Panc1 (cell line): ENCODE measurements at regions not wholly inside any gene's neighbourhood (a gene's known extent, or its start where the extent isn't known, plus 50 kb on each side); places are given as distances from the start of the nearest gene placed in this dataset.

Experiments used
- ATAC-seq: fragments of 200-7000 bp; cut with Tn5 transposase; 2 replicates; pipeline ENCODE4 v1.9.1; 2020; ENCODE audit warnings: mild to moderate bottlenecking, moderate library complexity
- BruUV-seq: library from RNA; stranded (reverse); fragments of 400-500 nt; replicated peaks from 2 replicates; lab custom pipeline; 2021; lab: Mats Ljungman, UMichigan
- CTCF ChIA-PET: fragments of 300-600 bp; sonication (Branson Sonifier 250); formaldehyde crosslinking; loops from one replicate; lab custom pipeline; 2022; ENCODE audit warnings: antibody characterized with exemption; lab: Charles Lee
- POLR2A ChIA-PET: fragments of 300-600 bp; sonication (Branson Sonifier 250); formaldehyde crosslinking; loops from one replicate; lab custom pipeline; 2022; ENCODE audit warnings: antibody characterized with exemption; lab: Charles Lee
- DNase-seq: peaks from one replicate; pipeline ENCODE4 v3.0.0-alpha.2; 2010; ENCODE audit warnings: low read depth, low spot score
- H3K27ac ChIP-seq: 2 replicates; pipeline ENCODE4 v1.5.1; 2011; ENCODE audit warnings: mild to moderate bottlenecking, low read length, inconsistent platforms
- H3K27me3 ChIP-seq: fragments of 200-500 bp; sonication (Bioruptor generic); 2 replicates; pipeline ENCODE4 v1.6.0; 2014; ENCODE audit warnings: low read length, inconsistent platforms; ENCODE audit not compliant: control insufficient read depth, insufficient read depth
- H3K36me3 ChIP-seq: fragments of 200-500 bp; sonication (Bioruptor generic); 2 replicates; pipeline ENCODE4 v1.5.1; 2014; ENCODE audit warnings: inconsistent platforms, mild to moderate bottlenecking, low read length, moderate library complexity; ENCODE audit not compliant: control insufficient read depth, insufficient read depth
- H3K4me1 ChIP-seq: 2 replicates; pipeline ENCODE4 v1.5.1; 2011; ENCODE audit warnings: inconsistent platforms, mild to moderate bottlenecking, low read length, moderate library complexity; ENCODE audit not compliant: control insufficient read depth, insufficient read depth
- H3K4me3 ChIP-seq, 2 experiments: 2 replicates each; pipeline ENCODE4 v1.5.1; 2011 to 2012; ENCODE audit warnings: low read depth in 2 of 2, low read length in 2 of 2, mild to moderate bottlenecking in 2 of 2, inconsistent platforms in 1 of 2, moderate library complexity in 1 of 2
- H3K9me3 ChIP-seq: fragments of 200-500 bp; sonication (Bioruptor generic); 2 replicates; pipeline ENCODE4 v1.5.1; 2014; ENCODE audit warnings: low read depth, mild to moderate bottlenecking, inconsistent platforms, low read length, moderate library complexity; ENCODE audit not compliant: control insufficient read depth, insufficient read depth
- POLR2AphosphoS5 ChIP-seq: IDR thresholded peaks from 2 replicates; pipeline ENCODE4 v1.6.1; 2012; ENCODE audit warnings: mild to moderate bottlenecking, low read depth, low read length, moderate library complexity
- SIN3A ChIP-seq: IDR thresholded peaks from 2 replicates; pipeline ENCODE4 v1.6.1; 2012; ENCODE audit warnings: low read depth, mild to moderate bottlenecking, low read length, moderate library complexity, borderline replicate concordance; ENCODE audit not compliant: insufficient read depth
- in situ Hi-C: cut with HindIII; loops from 2 replicates; pipeline ENCODE4 v1.10.0; 2016; ENCODE audit warnings: low sequenced_read_pairs, low pct_unique_long_range_greater_than_20kb
- intact Hi-C: fragments of 100-400 bp; cut with micrococcal nuclease; formaldehyde crosslinking; loops from one replicate; pipeline ENCODE4 v1.10.0; 2022; ENCODE audit not compliant: unreplicated experiment
- TF ChIP-seq, protein P1 (sequence below): fragments of 450-650 bp; IDR thresholded peaks from 2 replicates; pipeline ENCODE4 v1.5.1; 2017; ENCODE audit warnings: mild to moderate bottlenecking
- TF ChIP-seq, protein P2 (sequence below), 2 experiments: IDR thresholded peaks; 2 replicates each; pipeline ENCODE4 v1.6.1; 2011 to 2012; ENCODE audit warnings: low read depth in 2 of 2, control low read depth in 1 of 2, low read length in 1 of 2, mild to moderate bottlenecking in 1 of 2, moderate library complexity in 1 of 2; ENCODE audit not compliant: insufficient read depth in 1 of 2

DNA sequence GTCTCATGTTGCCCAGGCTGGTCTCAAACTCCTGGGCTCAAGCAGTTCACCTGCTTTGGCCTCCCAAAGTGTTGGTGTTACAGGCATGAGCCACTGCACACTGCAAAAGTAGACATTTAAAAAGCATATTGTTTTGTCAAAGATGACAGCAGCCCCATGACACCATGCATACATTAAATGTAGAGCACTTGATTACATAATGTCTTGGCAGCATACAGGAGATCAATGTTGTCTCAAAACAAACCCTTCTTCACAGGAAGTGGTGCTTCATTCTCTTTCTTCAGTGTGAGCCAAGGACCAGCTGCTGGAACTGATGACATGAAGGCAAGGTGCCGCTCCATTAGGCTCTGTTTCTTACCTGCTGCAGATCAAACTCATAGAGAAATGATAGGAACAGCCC lies 218.4 kb downstream of the KLF6 start:
- TF ChIP-seq, protein P1, sequence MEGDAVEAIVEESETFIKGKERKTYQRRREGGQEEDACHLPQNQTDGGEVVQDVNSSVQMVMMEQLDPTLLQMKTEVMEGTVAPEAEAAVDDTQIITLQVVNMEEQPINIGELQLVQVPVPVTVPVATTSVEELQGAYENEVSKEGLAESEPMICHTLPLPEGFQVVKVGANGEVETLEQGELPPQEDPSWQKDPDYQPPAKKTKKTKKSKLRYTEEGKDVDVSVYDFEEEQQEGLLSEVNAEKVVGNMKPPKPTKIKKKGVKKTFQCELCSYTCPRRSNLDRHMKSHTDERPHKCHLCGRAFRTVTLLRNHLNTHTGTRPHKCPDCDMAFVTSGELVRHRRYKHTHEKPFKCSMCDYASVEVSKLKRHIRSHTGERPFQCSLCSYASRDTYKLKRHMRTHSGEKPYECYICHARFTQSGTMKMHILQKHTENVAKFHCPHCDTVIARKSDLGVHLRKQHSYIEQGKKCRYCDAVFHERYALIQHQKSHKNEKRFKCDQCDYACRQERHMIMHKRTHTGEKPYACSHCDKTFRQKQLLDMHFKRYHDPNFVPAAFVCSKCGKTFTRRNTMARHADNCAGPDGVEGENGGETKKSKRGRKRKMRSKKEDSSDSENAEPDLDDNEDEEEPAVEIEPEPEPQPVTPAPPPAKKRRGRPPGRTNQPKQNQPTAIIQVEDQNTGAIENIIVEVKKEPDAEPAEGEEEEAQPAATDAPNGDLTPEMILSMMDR: no peak
- TF ChIP-seq, protein P2, sequence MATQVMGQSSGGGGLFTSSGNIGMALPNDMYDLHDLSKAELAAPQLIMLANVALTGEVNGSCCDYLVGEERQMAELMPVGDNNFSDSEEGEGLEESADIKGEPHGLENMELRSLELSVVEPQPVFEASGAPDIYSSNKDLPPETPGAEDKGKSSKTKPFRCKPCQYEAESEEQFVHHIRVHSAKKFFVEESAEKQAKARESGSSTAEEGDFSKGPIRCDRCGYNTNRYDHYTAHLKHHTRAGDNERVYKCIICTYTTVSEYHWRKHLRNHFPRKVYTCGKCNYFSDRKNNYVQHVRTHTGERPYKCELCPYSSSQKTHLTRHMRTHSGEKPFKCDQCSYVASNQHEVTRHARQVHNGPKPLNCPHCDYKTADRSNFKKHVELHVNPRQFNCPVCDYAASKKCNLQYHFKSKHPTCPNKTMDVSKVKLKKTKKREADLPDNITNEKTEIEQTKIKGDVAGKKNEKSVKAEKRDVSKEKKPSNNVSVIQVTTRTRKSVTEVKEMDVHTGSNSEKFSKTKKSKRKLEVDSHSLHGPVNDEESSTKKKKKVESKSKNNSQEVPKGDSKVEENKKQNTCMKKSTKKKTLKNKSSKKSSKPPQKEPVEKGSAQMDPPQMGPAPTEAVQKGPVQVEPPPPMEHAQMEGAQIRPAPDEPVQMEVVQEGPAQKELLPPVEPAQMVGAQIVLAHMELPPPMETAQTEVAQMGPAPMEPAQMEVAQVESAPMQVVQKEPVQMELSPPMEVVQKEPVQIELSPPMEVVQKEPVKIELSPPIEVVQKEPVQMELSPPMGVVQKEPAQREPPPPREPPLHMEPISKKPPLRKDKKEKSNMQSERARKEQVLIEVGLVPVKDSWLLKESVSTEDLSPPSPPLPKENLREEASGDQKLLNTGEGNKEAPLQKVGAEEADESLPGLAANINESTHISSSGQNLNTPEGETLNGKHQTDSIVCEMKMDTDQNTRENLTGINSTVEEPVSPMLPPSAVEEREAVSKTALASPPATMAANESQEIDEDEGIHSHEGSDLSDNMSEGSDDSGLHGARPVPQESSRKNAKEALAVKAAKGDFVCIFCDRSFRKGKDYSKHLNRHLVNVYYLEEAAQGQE (IDR thresholded peaks at IDR 0.05; ENCODE audit: insufficient read depth in 1 of 2, low read depth in 2 of 2, low read length in 1 of 2): no peak
- no peak for TF ChIP-seq SIN3A
- no peaks in the 10 kb centered on the region for H3K9me3 ChIP-seq
- intact Hi-C loops: no loop called here
- H3K27ac ChIP-seq: no peak overlapping the region
- H3K4me3 ChIP-seq: no peak overlapping the region
- ATAC-seq (no peak), DNase-seq (no peak)
- H3K4me1 ChIP-seq: no peaks in the 10 kb centered on the region
- ChIA-PET CTCF (no interaction called here), POLR2A (no interaction called here)
- in situ Hi-C loops: no loop called here
- H3K27me3 ChIP-seq: no peaks in the 10 kb centered on the region
- no peaks in the 10 kb centered on the region for H3K36me3 ChIP-seq
- no TSS peak for BruUV-seq

DNA sequence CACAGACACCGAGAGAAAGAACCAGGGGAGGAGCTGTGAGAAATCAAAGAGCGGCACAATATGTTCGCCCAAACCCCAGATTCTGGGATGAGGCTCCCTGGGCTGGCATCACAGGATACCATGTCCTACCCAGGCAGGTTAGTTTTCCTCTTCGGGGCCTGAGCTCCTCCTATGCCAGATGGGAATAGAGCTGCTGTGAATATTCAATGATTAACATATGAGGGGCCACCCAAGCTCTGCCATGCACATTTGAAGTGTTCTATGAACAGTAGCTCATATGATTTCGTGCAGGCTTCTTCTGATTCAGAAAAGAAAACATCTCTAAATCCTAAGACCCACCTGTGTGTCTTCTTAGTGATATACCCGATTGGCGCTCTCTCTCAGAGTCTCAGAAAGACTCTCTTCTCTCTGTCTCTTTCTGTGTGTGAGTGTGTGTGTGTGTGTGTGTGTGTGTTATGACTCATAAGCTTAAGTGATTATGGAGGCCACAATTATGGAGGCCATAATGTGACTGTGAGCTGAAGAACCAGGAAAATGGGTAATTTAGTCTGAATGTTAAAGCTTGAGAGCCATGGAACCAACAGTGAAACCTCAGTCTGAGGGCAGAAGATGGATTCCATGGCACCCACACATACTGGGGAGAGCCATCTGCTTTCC lies 220.5 kb downstream of the KLF6 start:
- intact Hi-C loops (no loop called here), in situ Hi-C loops (no loop called here)
- Histone ChIP-seq H3K27ac (no peak overlapping the region), H3K4me1 (no peaks in the 10 kb centered on the region), H3K9me3 (no peaks in the 10 kb centered on the region), H3K27me3 (no peaks in the 10 kb centered on the region), H3K36me3 (no peaks in the 10 kb centered on the region), H3K4me3 (no peak overlapping the region)
- DNase-seq (no peak), ATAC-seq (no peak)
- ChIA-PET CTCF (no interaction called here), POLR2A (no interaction called here)
- TF ChIP-seq POLR2AphosphoS5: no peak
- TF ChIP-seq, protein P2 (IDR thresholded peaks at IDR 0.05; ENCODE audit: insufficient read depth in 1 of 2, low read depth in 2 of 2, low read length in 1 of 2): no peak
- no TSS peak for BruUV-seq
